ENCODE measurements at regions not wholly inside any gene's neighbourhood (a gene's known extent, or its start where the extent isn't known, plus 50 kb on each side); places are given as distances from the start of the nearest gene placed in this dataset.

DNA sequence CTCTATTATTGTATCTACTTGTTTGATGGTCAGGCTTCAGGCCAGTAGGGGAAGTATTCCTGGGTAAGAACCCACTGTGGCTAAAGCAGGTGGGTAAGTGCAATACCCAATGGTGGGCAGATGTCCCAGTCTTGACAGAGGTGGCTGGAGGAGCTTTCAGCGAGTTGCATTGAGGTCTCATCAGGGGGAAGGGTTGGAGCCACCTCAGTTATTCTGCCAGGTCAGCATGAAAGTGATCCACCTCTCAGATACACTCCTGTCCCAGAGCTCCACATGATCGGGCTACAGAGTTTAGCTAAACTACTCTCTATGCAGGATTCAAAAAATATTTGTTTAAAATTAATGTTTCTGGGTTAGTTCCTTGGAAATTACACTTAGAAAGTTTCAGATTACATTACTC, 95.8 kb upstream of the WNT7A start:
- Histone ChIP-seq H3K4me1 (ENCODE audit: control insufficient read depth in 4 of 4, insufficient read depth in 4 of 4, low read length in 3 of 4) (no peaks in the 10 kb centered on the region), H3K27ac (ENCODE audit: low read depth in 1 of 2, low read length in 2 of 2) (no peak overlapping the region), H3K9ac (ENCODE audit: low read depth in 1 of 2, low read length in 2 of 2) (no peak overlapping the region), H3K36me3 (ENCODE audit: control insufficient read depth in 4 of 4, insufficient read depth in 3 of 4, low read depth in 1 of 4, low read length in 3 of 4) (no peaks in the 10 kb centered on the region), H3K27me3 (ENCODE audit: control insufficient read depth in 4 of 4, insufficient read depth in 4 of 4, low read length in 3 of 4) (no peaks in the 10 kb centered on the region), H3K4me3 (ENCODE audit: low read depth in 1 of 3, low read length in 3 of 3) (no peak overlapping the region), H3K9me3 (ENCODE audit: control insufficient read depth in 4 of 4, low read length in 3 of 4) (peaks cover 4 to 16% (median 6%) of the 10 kb centered on the region in 4 donors)
- 68% methylated on average over 2 of the region's 2 CpGs for WGBS
- TF ChIP-seq YY1 (IDR thresholded peaks at IDR 0.05) (no peak), EGR1 (IDR thresholded peaks at IDR 0.05; ENCODE audit: low read depth in 2 of 2) (no peak), HNF4A (conservative IDR thresholded peaks at IDR 0.05) (no peak), HNF4G (IDR thresholded peaks at IDR 0.05) (no peak), GABPA (IDR thresholded peaks at IDR 0.05 in 1 of 2, conservative IDR thresholded peaks at IDR 0.05 in 1 of 2) (no peak), FOXA1 (IDR thresholded peaks at IDR 0.05) (no peak), NR2F2 (IDR thresholded peaks at IDR 0.05) (no peak), SP1 (IDR thresholded peaks at IDR 0.05) (no peak), TAF1 (conservative IDR thresholded peaks at IDR 0.05) (no peak), RXRA (IDR thresholded peaks at IDR 0.05) (no peak), JUND (IDR thresholded peaks at IDR 0.05) (no peak)
- TF ChIP-seq, protein P1, sequence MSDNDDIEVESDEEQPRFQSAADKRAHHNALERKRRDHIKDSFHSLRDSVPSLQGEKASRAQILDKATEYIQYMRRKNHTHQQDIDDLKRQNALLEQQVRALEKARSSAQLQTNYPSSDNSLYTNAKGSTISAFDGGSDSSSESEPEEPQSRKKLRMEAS (IDR thresholded peaks at IDR 0.05): no peak
- TF ChIP-seq, protein P2, sequence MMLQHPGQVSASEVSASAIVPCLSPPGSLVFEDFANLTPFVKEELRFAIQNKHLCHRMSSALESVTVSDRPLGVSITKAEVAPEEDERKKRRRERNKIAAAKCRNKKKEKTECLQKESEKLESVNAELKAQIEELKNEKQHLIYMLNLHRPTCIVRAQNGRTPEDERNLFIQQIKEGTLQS (IDR thresholded peaks at IDR 0.05): no peak
- TF ChIP-seq, protein P3, sequence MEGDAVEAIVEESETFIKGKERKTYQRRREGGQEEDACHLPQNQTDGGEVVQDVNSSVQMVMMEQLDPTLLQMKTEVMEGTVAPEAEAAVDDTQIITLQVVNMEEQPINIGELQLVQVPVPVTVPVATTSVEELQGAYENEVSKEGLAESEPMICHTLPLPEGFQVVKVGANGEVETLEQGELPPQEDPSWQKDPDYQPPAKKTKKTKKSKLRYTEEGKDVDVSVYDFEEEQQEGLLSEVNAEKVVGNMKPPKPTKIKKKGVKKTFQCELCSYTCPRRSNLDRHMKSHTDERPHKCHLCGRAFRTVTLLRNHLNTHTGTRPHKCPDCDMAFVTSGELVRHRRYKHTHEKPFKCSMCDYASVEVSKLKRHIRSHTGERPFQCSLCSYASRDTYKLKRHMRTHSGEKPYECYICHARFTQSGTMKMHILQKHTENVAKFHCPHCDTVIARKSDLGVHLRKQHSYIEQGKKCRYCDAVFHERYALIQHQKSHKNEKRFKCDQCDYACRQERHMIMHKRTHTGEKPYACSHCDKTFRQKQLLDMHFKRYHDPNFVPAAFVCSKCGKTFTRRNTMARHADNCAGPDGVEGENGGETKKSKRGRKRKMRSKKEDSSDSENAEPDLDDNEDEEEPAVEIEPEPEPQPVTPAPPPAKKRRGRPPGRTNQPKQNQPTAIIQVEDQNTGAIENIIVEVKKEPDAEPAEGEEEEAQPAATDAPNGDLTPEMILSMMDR (IDR thresholded peaks at IDR 0.05; ENCODE audit: low read depth, low read length, missing input control): no peak
- TF ChIP-seq, protein P4, sequence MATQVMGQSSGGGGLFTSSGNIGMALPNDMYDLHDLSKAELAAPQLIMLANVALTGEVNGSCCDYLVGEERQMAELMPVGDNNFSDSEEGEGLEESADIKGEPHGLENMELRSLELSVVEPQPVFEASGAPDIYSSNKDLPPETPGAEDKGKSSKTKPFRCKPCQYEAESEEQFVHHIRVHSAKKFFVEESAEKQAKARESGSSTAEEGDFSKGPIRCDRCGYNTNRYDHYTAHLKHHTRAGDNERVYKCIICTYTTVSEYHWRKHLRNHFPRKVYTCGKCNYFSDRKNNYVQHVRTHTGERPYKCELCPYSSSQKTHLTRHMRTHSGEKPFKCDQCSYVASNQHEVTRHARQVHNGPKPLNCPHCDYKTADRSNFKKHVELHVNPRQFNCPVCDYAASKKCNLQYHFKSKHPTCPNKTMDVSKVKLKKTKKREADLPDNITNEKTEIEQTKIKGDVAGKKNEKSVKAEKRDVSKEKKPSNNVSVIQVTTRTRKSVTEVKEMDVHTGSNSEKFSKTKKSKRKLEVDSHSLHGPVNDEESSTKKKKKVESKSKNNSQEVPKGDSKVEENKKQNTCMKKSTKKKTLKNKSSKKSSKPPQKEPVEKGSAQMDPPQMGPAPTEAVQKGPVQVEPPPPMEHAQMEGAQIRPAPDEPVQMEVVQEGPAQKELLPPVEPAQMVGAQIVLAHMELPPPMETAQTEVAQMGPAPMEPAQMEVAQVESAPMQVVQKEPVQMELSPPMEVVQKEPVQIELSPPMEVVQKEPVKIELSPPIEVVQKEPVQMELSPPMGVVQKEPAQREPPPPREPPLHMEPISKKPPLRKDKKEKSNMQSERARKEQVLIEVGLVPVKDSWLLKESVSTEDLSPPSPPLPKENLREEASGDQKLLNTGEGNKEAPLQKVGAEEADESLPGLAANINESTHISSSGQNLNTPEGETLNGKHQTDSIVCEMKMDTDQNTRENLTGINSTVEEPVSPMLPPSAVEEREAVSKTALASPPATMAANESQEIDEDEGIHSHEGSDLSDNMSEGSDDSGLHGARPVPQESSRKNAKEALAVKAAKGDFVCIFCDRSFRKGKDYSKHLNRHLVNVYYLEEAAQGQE (IDR thresholded peaks at IDR 0.05): no peak
- no peak for DNase-seq (ENCODE audit: low spot score)

DNA sequence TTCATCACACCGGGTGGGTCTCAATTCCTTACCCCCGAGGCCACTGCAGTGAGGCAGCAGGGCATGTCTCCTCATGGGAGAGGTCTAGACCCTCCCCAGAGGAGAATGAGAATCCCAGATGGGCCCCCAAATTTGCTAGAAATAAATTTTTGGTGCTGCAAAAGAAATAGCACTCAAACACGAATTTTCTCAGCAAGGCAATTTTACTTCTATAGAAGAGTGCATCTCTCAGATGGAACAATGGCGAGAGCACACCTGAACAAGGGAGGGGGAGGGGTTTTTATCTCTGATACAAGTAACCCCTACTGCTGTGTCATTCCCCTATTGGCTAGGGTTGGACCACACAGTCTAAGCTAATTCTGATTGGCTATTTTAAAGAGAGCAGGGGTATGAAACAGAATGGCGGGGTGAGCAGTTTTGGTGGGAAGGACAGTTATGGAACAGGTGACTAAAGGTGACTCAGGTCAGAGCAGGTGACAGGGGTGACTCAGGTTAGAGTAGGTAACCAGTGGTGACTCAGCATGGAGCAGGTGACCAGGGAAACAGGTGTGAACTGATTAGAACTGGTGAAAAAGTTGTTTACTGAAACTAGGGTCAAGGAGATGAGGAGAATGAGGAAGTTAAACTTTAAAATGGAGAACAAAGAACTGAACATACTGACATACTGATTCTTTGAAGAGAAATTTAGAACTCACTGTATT, 93.0 kb upstream of the WNT7A start:
- TF ChIP-seq GABPA (IDR thresholded peaks at IDR 0.05 in 1 of 2, conservative IDR thresholded peaks at IDR 0.05 in 1 of 2) (no peak), SP1 (IDR thresholded peaks at IDR 0.05) (no peak), FOXA1 (IDR thresholded peaks at IDR 0.05) (no peak), FOXA2 (IDR thresholded peaks at IDR 0.05) (no peak), TAF1 (conservative IDR thresholded peaks at IDR 0.05) (no peak), NR2F2 (IDR thresholded peaks at IDR 0.05) (no peak), HNF4G (IDR thresholded peaks at IDR 0.05) (no peak), YY1 (IDR thresholded peaks at IDR 0.05) (no peak)
- Histone ChIP-seq H3K36me3 (ENCODE audit: control insufficient read depth in 4 of 4, insufficient read depth in 3 of 4, low read depth in 1 of 4, low read length in 3 of 4) (no peaks in the 10 kb centered on the region), H3K9me3 (ENCODE audit: control insufficient read depth in 4 of 4, low read length in 3 of 4) (peaks cover 4 to 16% (median 6%) of the 10 kb centered on the region in 4 donors), H3K4me3 (ENCODE audit: low read depth in 1 of 3, low read length in 3 of 3) (peak overlapping the region in 1 of 3 donors; percentile 13), H3K27me3 (ENCODE audit: control insufficient read depth in 4 of 4, insufficient read depth in 4 of 4, low read length in 3 of 4) (no peaks in the 10 kb centered on the region), H3K27ac (ENCODE audit: low read depth in 1 of 2, low read length in 2 of 2) (no peak overlapping the region), H3K4me1 (ENCODE audit: control insufficient read depth in 4 of 4, insufficient read depth in 4 of 4, low read length in 3 of 4) (no peaks in the 10 kb centered on the region), H3K9ac (ENCODE audit: low read depth in 1 of 2, low read length in 2 of 2) (no peak overlapping the region)
- WGBS: 81% methylated on average over 5 of the region's 5 CpGs
- no peak for DNase-seq (ENCODE audit: low spot score)
